ENCODE measurements at regions not wholly inside any gene's neighbourhood (a gene's known extent, or its start where the extent isn't known, plus 50 kb on each side); places are given as distances from the start of the nearest gene placed in this dataset.

GRCh38 chr20:50376179-50376887, 133.8 kb upstream of the PTPN1 start:
- no peak for TF ChIP-seq CTCF (conservative IDR thresholded peaks at IDR 0.05)
- TF ChIP-seq ZFX (IDR thresholded peaks at IDR 0.05), result no peak
